ENCODE measurements at regions not wholly inside any gene's neighbourhood (a gene's known extent, or its start where the extent isn't known, plus 50 kb on each side); places are given as distances from the start of the nearest gene placed in this dataset.

- Histone ChIP-seq H3K9me3 (ENCODE audit: control insufficient read depth, insufficient read depth, low read depth, low read length) (no peaks in the 10 kb centered on the region), H3K27ac (ENCODE audit: extremely low read depth, low read depth, low read length) (no peak overlapping the region), H3K4me1 (ENCODE audit: control insufficient read depth, insufficient read depth, low read length) (no peaks in the 10 kb centered on the region), H3K4me3 (ENCODE audit: low read depth, low read length) (no peak overlapping the region), H3K36me3 (ENCODE audit: control insufficient read depth in 2 of 2, insufficient read depth in 1 of 2, low read length in 2 of 2) (no peaks in the 10 kb centered on the region)
- ChIA-PET CTCF (interaction anchor here (0.5 to 2.0 kb wide), 5 partner anchors 50 to 545 kb away, joined by 3 to 11 read pairs (median 4); no protein-coding TSS in a partner anchor), POLR2A (no interaction called here)
- TF ChIP-seq ZNF791 (tag by site-specific recombination; IDR thresholded peaks at IDR 0.05) (no peak), ZNF510 (tag by site-specific recombination; IDR thresholded peaks at IDR 0.05; ENCODE audit: insufficient replicate concordance) (no peak), ZEB2 (tag by site-specific recombination; IDR thresholded peaks at IDR 0.05) (no peak), ZNF518A (tag by site-specific recombination; conservative IDR thresholded peaks at IDR 0.05; ENCODE audit: low read depth) (no peak), ZBTB1 (tag by site-specific recombination; IDR thresholded peaks at IDR 0.05) (no peak), ZNF561 (tag by site-specific recombination; IDR thresholded peaks at IDR 0.05; ENCODE audit: borderline replicate concordance) (no peak), ZNF280C (tag by site-specific recombination; IDR thresholded peaks at IDR 0.05) (no peak), TSHZ1 (tag by site-specific recombination; IDR thresholded peaks at IDR 0.05; ENCODE audit: borderline replicate concordance) (no peak), PATZ1 (tag by site-specific recombination; IDR thresholded peaks at IDR 0.05) (no peak), WT1 (tag by site-specific recombination; IDR thresholded peaks at IDR 0.05) (no peak), EGR2 (tag by site-specific recombination; IDR thresholded peaks at IDR 0.05; ENCODE audit: low read depth) (no peak), ZNF48 (tag by site-specific recombination; IDR thresholded peaks at IDR 0.05) (no peak), ZNF16 (tag by site-specific recombination; IDR thresholded peaks at IDR 0.05; ENCODE audit: low read depth) (no peak), ZNF175 (tag by site-specific recombination; IDR thresholded peaks at IDR 0.05) (no peak), ZNF513 (tag by site-specific recombination; IDR thresholded peaks at IDR 0.05) (no peak), MZF1 (tag by site-specific recombination; IDR thresholded peaks at IDR 0.05; ENCODE audit: borderline replicate concordance) (no peak), OSR2 (tag by site-specific recombination; IDR thresholded peaks at IDR 0.05) (no peak)
Measured at GRCh38 chr1:181429462-181429861, 53.9 kb upstream of the CACNA1E start.
